Limb (tissue), 2 donors: ENCODE measurements at regions not wholly inside any gene's neighbourhood (a gene's known extent, or its start where the extent isn't known, plus 50 kb on each side); places are given as distances from the start of the nearest gene placed in this dataset.

Experiments used
- DNase-seq, 2 donors: peaks; one replicate each; pipeline ENCODE4 v3.0.0-alpha.2; 2016; ENCODE audit errors: extremely low spot score in 2 of 2

GRCh38 chr12:107622001-107622400 is 63.6 kb upstream of the PWP1 start:
- DNase-seq = no peak

- DNase-seq = no peak
Measured at GRCh38 chr12:107624493-107624892, 61.1 kb upstream of the PWP1 start.

GRCh38 chr12:107631715-107632114 is 53.9 kb upstream of the PWP1 start:
- no peak for DNase-seq

- no peak for DNase-seq
Measured at GRCh38 chr12:107632246-107632645, 53.4 kb upstream of the PWP1 start.

GRCh38 chr12:107634530-107634929 is 51.1 kb upstream of the PWP1 start:
- DNase-seq = no peak

GRCh38 chr12:107635139-107635538 is 50.5 kb upstream of the PWP1 start:
- DNase-seq = peak in 1 of 2 donors; percentile 6
